ENCODE measurements at regions not wholly inside any gene's neighbourhood (a gene's known extent, or its start where the extent isn't known, plus 50 kb on each side); places are given as distances from the start of the nearest gene placed in this dataset.
"Not testable (repeated sequence)": the region's sequence is repeated elsewhere in the genome, so short reads cannot be mapped to it uniquely, and the experiment has no call there.

GRCh38 chr6:100296810-100297544 lies 167.7 kb downstream of the SIM1 start:
- intact Hi-C loops (cut with micrococcal nuclease) = no loop called here
- no peaks in the 10 kb centered on the region for H3K9me3 ChIP-seq (replicated peaks)
- H3K27me3 ChIP-seq (ENCODE audit: low read depth) = no peaks in the 10 kb centered on the region
- H3K36me3 ChIP-seq = no peaks in the 10 kb centered on the region
- TF ChIP-seq CTCF (IDR thresholded peaks at IDR 0.05; ENCODE audit: borderline replicate concordance) = no peak
- H3K27ac ChIP-seq (replicated peaks) = no peak overlapping the region
- no peaks in the 10 kb centered on the region for H3K4me1 ChIP-seq
- no peak overlapping the region for H3K4me3 ChIP-seq
- DNase-seq = no peak

GRCh38 chr6:100295172-100295571 lies 169.5 kb downstream of the SIM1 start:
- H3K4me1 ChIP-seq; intact Hi-C loops (cut with micrococcal nuclease); DNase-seq: not testable (repeated sequence)

GRCh38 chr6:100289285-100289684 lies 175.4 kb downstream of the SIM1 start:
- Histone ChIP-seq H3K9me3 (replicated peaks) (no peaks in the 10 kb centered on the region), H3K36me3 (no peaks in the 10 kb centered on the region), H3K4me1 (no peaks in the 10 kb centered on the region), H3K27me3 (ENCODE audit: low read depth) (no peaks in the 10 kb centered on the region), H3K4me3 (no peak overlapping the region), H3K27ac (replicated peaks) (no peak overlapping the region)
- intact Hi-C loops (cut with micrococcal nuclease) = no loop called here
- no peak for DNase-seq
- no peak for TF ChIP-seq CTCF (IDR thresholded peaks at IDR 0.05; ENCODE audit: borderline replicate concordance)

More at GRCh38 chr6:100295172-100295571, 169.5 kb downstream of the SIM1 start:
- not testable (repeated sequence) for H3K27ac ChIP-seq (replicated peaks); H3K4me3 ChIP-seq; H3K27me3 ChIP-seq (ENCODE audit: low read depth); H3K9me3 ChIP-seq (replicated peaks); H3K36me3 ChIP-seq

GRCh38 chr6:100288311-100288710 lies 176.4 kb downstream of the SIM1 start:
- intact Hi-C loops (cut with micrococcal nuclease) = no loop called here
- Histone ChIP-seq H3K9me3 (replicated peaks) (no peaks in the 10 kb centered on the region), H3K4me1 (no peaks in the 10 kb centered on the region), H3K27me3 (ENCODE audit: low read depth) (no peaks in the 10 kb centered on the region), H3K27ac (replicated peaks) (no peak overlapping the region), H3K36me3 (no peaks in the 10 kb centered on the region), H3K4me3 (no peak overlapping the region)
- TF ChIP-seq CTCF (IDR thresholded peaks at IDR 0.05; ENCODE audit: borderline replicate concordance) = no peak
- no peak for DNase-seq

- Histone ChIP-seq H3K4me3 (no peak overlapping the region), H3K4me1 (peaks cover 6% of the 10 kb centered on the region), H3K27me3 (ENCODE audit: low read depth) (peaks cover 21% of the 10 kb centered on the region), H3K9me3 (replicated peaks) (no peaks in the 10 kb centered on the region), H3K27ac (replicated peaks) (no peak overlapping the region), H3K36me3 (no peaks in the 10 kb centered on the region)
- DNase-seq = no peak
- intact Hi-C loops (cut with micrococcal nuclease) = no loop called here
- TF ChIP-seq CTCF (IDR thresholded peaks at IDR 0.05; ENCODE audit: borderline replicate concordance) = no peak
Observed at GRCh38 chr6:100283285-100283684, 181.4 kb downstream of the SIM1 start.

- peak overlapping the region; percentile 41 for H3K4me3 ChIP-seq
Observed at GRCh38 chr6:100281471-100281901, 183.2 kb downstream of the SIM1 start.

More at GRCh38 chr6:100281471-100281901, 183.2 kb downstream of the SIM1 start:
- DNase-seq = no peak
- H3K27me3 ChIP-seq (ENCODE audit: low read depth) = peaks cover 21% of the 10 kb centered on the region
- intact Hi-C loops (cut with micrococcal nuclease) = no loop called here
- TF ChIP-seq CTCF (IDR thresholded peaks at IDR 0.05; ENCODE audit: borderline replicate concordance) = no peak
- H3K4me1 ChIP-seq = peaks cover 6% of the 10 kb centered on the region
- H3K27ac ChIP-seq (replicated peaks) = no peak overlapping the region
- no peaks in the 10 kb centered on the region for H3K36me3 ChIP-seq
- H3K9me3 ChIP-seq (replicated peaks) = no peaks in the 10 kb centered on the region
